NT2/D1 (cell line): ENCODE measurements at regions not wholly inside any gene's neighbourhood (a gene's known extent, or its start where the extent isn't known, plus 50 kb on each side); places are given as distances from the start of the nearest gene placed in this dataset.

Source experiments
- SUZ12 ChIP-seq: IDR thresholded peaks from 2 replicates; pipeline ENCODE4 v1.6.1; 2011; ENCODE audit not compliant: insufficient read length, insufficient read depth; ENCODE audit errors: extremely low read depth
- YY1 ChIP-seq: IDR thresholded peaks from 2 replicates; pipeline ENCODE4 v1.6.1; 2011; ENCODE audit not compliant: insufficient read length, insufficient read depth
- ZNF274 ChIP-seq: IDR thresholded peaks from 2 replicates; pipeline ENCODE4 v1.6.1; 2011; ENCODE audit warnings: mild to moderate bottlenecking, low read depth, low read length

- TF ChIP-seq YY1, result no peak
- no peak for TF ChIP-seq SUZ12
- no peak for TF ChIP-seq ZNF274
These were observed 69.0 kb downstream of the DIO3 start for GRCh38 chr14:101630056-101630965.
